HG03575 (cell line): ENCODE measurements at regions not wholly inside any gene's neighbourhood (a gene's known extent, or its start where the extent isn't known, plus 50 kb on each side); places are given as distances from the start of the nearest gene placed in this dataset.

Experiments
- ATAC-seq: cut with Tn5 transposase; IDR thresholded peaks from one replicate; pipeline ENCODE4 v1.9.1; 2021; ENCODE audit not compliant: unreplicated experiment, insufficient number of reproducible peaks, low FRiP score; ENCODE audit errors: extremely low read depth

DNA sequence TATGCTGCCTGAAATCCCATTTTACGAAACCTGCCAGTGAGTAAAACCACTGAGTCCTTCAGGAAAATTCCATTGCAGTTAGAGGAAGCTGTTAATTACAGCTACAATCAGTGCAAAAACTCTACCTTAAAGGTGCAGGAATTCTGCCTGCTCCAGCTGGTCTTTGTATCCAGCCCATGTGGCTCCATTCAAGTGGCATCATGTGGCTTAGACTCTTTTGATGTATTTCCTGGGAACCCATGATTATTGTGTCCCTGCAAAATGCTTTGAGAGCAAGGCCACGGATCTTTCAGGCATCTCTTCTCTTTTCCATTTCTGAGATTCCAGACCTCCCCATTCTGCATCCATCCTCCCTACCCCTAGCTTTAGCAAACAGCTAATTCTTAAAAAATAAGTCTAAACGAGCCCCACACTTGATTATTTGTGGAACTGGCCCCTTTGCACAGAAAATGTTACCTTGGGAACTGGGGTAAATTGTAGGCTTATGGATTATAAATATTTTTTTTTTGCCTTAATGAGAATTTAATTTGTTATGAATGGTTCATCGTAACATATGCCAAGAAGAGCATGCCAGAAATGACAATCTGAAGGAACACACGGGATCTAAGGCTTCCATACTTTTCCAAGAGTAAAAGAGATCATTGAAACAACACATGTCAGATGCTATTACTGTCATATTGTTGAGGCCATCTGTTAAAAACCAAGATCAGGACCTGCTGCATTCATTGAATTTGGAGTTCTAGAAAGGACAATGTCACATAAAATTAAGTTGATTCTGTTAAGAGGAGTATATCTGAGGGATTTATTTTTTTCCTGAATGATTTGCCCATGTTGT is 144.6 kb downstream of the TPH2 start:
- ATAC-seq = no peak

DNA sequence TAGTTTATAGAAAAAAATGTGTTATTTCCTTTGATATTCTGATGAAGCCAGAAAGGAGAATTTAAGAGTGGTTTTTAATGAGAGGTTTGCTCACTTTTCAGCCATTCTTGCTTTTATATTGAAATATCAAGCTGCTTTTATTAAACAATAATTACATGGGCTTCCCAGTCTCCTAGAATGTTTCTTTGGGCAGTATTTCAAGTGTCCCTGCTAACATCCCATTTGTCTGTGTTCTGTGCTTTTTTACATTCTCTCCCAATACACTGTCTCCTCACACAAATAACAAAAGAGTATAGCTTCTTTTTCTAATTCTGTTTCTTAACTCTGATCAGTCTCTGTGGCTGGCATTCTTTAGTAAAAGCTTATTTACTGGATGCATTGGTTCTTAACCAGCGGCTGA is 145.4 kb downstream of the TPH2 start:
- no peak for ATAC-seq

DNA sequence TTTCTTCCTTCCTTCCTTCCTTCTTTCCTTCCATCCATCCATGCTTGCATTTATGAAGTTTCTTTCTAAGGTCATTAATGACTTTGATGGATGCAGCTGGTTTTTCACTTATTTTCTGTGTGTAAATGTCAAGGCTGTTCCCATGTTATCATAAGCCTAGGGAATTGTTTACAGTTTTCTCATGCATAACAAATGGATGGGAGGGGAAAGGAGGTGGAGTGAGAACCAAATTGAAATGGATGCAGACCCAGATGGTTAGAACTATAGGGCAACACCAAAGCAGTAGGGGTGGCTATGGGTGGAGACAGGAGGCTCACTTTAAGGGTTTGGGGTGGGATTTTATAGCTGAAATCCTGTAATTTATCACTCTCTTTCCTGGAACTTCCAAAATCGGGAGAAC is 146.2 kb downstream of the TPH2 start:
- ATAC-seq = no peak

DNA sequence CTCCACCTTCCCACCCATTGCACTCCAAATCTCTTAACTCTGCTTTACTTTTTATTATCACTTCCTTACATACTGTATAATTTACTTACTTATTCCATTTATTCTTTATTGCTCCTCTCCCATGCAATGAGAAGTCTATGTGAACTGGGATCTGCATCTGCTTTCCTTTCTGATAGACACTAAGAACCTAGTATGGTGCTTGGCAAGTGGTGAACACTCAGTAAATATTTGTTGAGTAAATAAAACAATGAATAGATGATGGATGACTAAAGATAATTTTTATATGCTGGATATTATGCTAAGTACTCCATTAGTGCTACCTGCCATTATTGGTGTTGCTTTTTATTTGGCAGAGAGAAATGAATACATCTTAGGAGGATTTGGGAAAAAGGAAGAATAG is 151.0 kb downstream of the TPH2 start:
- no peak for ATAC-seq

DNA sequence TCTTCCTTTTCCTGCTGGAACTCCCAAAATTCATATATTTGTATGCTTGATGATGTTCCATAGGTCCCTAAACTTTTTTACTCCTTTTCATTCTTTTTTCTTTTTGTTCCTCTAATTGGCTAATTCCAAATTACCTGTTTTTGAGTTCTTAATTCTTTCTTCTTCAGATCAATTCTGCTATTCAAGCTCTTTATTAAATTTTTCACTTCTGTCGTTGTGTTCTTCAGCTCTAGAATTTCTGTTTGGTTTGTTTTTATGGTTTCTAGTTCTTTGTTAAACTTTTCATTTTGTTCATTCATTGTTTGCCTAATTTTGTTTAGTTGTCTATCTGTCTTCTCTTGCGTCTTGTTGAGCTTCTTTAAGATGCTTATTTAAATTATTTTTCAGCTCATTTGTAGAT is 154.8 kb downstream of the TPH2 start:
- ATAC-seq = no peak

DNA sequence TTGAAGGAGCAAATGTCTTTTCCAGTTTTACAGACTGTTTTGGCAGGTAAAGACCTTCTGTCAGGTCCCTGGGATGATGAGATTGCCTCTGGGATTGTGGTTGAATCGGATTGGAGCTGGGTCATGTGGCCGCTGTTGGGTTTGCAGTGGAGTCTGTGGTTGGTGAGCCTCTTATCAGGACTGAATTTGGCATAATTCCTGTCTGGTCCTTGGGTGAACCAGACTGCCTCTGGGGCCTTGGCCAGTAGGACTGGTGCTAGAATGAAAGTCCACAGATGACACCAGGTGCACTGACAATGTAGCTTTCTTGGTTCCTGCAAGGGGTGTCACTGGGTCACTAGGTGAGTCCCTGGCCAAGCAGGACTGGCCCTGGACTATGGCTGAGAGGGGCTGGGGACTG is 155.3 kb downstream of the TPH2 start:
- ATAC-seq = no peak

DNA sequence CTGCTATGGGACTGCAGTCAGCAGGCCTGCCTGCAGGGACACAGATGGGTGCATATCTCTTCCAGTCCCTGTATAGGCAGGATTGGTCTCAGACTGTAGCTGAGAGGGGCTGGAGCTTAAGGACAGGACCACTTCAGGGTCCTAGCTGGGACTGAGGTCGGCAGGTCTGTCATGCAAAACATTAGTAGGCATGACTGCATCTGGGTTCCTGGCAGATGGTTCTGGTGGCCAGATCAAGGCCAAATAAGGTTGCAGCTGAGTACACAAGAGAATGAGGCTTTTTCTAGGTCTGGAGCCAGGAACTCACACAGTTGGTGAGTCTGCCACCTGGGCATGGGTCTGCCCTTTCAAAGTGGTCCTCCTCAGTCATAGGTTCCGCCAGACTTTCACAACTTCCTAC is 155.8 kb downstream of the TPH2 start:
- ATAC-seq = no peak

DNA sequence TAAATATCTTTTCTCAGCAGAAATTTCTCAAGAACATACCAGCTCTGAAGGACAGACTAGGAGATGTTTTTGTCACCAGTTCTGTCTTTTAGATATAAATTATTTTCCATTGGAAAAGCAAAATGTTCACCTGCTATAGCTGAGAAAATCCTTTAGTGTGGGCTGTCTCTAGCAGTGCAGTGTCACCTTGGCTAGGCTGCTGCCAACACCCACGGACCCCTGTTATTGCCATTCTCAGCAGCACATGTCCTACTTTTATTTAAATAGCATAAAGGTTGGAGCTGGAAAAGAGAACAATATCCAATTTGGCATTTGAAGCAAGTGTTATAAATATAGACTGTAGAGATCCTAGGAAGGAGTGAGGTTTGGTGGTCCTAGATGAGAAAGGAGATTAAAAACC is 156.4 kb downstream of the TPH2 start:
- ATAC-seq = no peak

DNA sequence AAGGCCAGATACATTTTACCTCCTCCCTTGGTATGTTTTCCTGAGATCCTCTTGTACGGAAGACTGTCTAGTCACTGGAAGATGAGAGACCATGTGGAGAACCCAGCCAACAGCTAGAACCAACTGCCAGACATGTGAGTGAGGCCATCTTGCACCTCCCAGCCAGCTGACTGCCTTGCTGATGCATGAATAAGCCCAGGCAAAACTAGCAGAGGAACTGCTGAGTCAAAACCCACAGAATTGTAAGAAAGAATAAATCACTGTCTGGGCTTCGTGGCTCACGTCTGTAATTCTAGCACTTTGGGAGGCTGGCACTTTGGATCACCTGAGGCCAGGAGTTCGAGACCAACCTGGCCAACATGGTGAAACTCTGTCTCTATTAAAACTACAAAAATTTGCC is 160.0 kb downstream of the TPH2 start:
- ATAC-seq = no peak

DNA sequence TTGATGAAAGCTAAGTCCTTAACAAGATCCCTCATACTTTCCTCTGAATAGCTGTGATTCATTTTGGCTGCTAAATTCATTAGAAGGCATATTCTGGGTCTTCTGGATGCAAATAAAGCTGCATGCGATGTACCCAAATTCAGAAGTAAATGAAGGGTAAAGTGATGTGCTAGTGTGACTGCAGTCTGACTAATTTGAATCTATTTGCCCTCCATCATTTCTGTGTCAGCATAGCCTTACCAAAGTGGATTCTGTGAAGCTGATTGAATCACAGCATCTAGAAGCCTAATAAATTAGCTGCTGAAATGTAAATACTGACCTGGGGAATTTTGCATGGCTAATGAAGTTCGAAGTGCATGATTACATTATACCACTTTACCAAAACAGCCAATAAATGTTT is 162.2 kb downstream of the TPH2 start:
- ATAC-seq = no peak

DNA sequence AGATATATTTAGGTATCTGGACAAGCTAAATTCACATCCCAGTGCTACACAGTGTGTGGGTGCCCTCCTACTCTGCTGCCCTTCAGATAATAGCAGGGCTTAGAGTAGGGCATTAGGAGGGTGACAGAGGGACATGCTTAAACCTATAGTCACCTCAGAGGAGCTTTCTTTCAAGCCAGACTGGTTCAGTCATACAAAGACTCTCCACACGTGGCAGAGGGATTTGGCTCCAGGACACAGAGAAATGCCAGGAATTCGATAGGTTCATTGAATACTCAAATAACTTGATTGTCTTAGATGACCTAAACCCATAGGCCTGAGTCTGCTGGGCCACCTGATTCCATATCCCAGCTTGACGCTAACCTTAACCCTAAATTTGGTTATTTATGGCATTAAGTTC is 163.5 kb downstream of the TPH2 start:
- no peak for ATAC-seq

DNA sequence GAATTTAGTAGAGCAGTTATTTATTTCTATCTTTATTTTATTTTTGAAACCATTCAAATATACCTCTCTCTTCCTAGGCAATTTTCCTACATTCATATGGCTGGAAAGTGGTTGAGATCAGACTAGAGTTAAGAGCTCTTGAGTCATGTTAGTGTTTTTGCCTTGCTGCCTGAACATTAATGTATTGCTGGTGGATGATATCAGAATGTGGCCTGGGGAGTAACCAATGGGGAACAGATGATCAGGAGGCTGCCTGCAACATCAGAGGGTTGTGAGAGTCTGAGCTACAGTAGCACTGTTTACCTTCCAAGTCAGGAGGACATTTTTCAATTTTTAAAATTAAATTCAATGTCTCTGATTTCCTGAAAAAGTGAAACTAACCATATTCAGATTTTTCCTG is 166.3 kb upstream of the TRHDE start:
- ATAC-seq = no peak

DNA sequence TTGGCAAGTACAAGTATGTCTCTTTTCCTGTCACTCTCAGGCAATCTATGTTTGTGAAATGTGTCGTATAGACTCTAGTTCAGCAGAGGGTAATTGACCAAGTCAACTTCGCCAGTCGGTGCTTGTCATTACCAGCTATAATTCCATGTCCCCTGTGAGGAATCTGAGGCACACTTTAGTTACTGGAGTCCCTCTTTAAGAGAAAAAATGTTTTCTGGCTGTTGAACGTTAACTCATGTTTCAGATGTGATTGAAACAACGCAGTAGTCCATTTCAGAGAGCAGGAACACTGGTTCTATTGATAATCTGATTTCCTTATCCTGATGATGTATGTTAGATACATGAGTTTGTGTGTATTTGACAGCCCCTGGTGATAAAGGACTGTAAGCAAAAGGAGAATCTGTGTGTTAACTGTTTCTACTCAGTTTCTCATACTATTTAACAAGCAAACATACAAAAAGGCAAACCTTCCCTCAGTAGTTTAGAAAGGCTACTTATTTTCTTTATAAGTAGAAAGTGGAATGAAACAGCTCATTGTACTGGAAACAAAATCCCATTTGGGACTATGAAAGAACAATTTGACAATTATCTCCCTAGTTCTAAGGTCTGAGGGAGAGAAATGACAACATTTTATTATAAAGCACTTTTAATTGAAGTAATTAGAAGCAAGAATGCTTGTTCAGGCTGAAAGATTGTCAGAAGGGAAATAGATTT is 161.1 kb upstream of the TRHDE start:
- no peak for ATAC-seq

DNA sequence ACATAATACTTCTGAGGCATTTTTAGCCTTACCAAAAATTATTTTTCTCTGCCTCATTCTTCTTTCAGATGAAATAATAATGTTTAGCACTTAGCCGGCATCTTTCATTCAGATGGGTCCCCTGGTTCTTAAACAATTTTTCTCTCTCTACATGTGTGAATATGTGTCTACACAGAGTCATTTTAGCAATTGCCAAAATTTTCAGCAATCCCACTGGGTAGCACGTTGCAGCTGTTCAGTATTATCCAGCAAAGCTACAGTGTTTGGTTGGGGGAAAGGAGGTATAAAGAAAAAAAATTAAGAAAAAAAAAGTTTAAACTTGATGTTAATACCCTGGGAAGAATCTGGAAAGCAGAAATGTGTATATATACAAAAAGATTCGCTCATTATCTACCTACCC is 160.5 kb upstream of the TRHDE start:
- ATAC-seq = no peak

DNA sequence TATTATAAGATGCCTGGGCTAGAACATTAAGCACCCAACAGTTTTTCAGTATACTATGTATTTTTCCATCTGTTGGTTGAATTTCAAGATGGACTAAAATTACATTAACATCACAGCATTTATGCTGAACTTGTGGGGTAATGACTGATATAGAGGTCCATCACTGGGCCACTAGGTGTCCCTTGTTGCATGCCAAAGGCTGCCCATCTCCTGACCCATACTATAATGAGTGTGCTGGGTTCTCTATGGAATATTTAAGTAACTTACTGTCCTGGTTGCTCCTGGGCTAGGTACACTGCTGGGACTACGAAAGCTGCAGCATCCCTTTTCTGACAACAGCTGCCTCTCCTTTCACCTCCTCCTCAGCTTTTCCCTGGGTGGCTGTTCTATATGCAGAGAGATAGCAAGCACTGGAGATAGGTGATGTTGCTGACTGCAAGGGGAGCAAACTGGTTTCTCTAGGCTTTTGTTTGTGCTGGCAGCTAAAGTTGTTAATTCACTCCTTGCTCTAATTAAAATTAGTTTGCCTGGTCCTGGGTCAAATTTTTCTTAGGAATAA is 138.6 kb upstream of the TRHDE start:
- no peak for ATAC-seq

DNA sequence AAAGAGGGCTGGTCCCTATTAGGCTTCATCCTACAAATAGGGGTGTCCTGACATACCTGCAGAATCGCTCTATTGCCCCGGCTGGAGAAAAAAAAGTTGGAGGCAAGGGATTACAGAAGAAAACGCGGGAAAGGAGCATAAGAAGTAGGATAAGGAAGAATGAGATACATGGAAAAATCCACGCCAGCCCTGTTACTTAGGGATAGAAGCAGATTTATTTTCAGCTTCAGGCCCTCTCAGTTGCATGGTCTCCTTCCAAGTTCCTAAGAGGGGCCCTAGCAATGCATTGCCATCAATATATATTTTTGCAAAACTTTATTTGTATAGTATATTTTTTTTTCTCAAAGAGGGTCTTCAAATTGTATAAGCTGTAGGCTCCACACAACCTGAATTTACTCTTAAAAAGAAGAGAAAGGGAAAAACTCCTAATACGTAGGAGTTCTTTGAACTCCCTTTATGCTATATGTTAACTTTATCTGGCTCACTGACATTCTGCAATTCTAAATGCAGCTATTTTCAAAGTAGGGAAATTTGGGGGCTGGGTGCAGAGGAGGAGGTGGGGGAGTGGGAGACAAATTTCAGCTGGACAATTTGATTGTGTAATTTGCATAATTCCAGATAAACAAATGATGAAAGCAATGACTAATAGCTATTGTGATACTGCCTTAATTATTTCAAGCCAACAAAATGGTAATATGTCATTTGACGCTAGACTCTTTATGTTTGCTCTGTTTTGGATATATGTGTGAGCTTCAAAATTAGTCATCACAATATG is 137.7 kb upstream of the TRHDE start:
- ATAC-seq = no peak

DNA sequence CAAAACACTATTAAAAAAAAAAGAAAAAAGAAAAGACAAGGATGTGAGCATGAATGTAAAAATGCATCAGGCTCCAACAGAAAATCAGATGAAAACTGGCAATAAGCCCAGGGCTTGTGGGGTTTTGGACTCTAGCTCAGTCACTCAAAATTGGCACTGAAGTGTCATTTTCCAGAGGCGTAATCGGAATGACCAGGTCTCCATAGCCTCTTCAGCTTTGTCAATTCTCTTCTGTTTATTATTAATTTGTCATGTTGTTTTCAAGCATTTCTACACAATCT is 137.2 kb upstream of the TRHDE start:
- ATAC-seq = no peak

DNA sequence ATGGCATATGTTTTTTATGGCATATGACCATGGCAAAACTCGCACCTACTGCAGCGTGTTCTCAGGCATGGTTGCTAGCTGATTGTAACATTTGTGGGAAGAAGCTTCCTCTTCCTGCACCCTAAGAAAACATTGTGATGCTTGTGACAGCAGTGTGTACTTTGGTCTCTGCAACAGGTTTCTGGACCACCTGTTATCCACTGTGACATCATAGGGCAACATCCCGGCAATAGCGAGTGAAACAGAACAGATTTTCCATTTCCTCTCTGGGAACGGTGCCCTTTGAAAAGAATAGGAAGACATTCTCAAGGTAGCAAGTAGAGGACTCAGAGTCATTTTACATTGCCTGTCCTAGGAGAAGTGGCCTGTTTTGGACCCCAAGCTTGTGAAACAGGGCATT is 135.4 kb upstream of the TRHDE start:
- no peak for ATAC-seq

DNA sequence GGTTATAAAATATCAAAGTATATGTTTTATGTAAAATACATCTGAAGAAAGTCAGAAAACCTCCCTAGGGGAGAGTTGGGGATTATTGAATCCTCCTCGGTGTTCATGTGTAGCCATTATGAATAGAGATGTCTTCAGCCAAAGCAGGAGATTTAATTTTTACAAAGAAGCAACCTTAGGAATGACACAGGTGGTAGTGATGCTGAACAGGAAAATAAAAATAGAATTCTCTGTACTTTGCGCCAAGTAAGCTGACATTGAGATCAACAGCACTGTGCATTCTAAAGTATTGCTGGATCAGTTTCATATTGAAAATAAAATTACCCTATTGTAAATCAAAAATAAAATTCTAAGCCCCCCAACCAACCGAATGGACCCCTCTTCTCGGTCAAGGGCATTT is 132.8 kb upstream of the TRHDE start:
- ATAC-seq = no peak

DNA sequence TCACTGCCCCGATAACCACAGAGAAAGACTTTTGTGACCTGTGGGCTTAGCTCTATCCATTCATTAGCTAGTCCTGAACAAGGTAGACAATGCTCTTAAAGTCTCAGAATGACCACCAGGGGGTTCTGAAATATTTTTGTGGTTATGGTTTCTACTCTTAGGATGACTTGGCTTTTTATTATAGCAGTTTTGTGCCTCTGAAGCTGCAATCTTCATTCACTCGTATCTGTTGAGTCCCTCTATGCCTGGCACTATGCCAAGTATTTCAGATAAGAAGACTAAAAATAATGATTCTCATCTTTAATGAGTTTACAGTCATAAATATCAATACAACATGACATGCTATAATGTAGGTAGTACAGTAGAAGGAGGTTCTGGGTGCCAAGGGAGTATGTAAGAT is 130.8 kb upstream of the TRHDE start:
- peak; percentile 98 for ATAC-seq
